ENCODE measurements at regions not wholly inside any gene's neighbourhood (a gene's known extent, or its start where the extent isn't known, plus 50 kb on each side); places are given as distances from the start of the nearest gene placed in this dataset.

- no peak for DNase-seq (ENCODE audit: low read depth, low spot score)
These were observed 155.3 kb downstream of the MRM1 start for GRCh38 chr17:36756695-36757094.

GRCh38 chr17:36760425-36760824, 159.0 kb downstream of the MRM1 start:
- no peak for DNase-seq (ENCODE audit: low read depth, low spot score)

- DNase-seq (ENCODE audit: low read depth, low spot score), result no peak
These were observed 160.0 kb downstream of the MRM1 start for GRCh38 chr17:36761203-36761950.

GRCh38 chr17:36765436-36766043, 164.2 kb downstream of the MRM1 start:
- DNase-seq (ENCODE audit: low read depth, low spot score), result no peak

GRCh38 chr17:36768394-36768793, 167.0 kb downstream of the MRM1 start:
- DNase-seq (ENCODE audit: low read depth, low spot score), result no peak

- no peak for DNase-seq (ENCODE audit: low read depth, low spot score)
These were observed 164.2 kb upstream of the LHX1 start for GRCh38 chr17:36773039-36773438.

GRCh38 chr17:36777118-36777517, 160.2 kb upstream of the LHX1 start:
- no peak for DNase-seq (ENCODE audit: low read depth, low spot score)

- no peak for DNase-seq (ENCODE audit: low read depth, low spot score)
These were observed 158.8 kb upstream of the LHX1 start for GRCh38 chr17:36778448-36778847.

GRCh38 chr17:36779550-36779949, 157.7 kb upstream of the LHX1 start:
- no peak for DNase-seq (ENCODE audit: low read depth, low spot score)

- DNase-seq (ENCODE audit: low read depth, low spot score), result no peak
These were observed 152.6 kb upstream of the LHX1 start for GRCh38 chr17:36784633-36785032.

GRCh38 chr17:36786867-36787266, 150.4 kb upstream of the LHX1 start:
- no peak for DNase-seq (ENCODE audit: low read depth, low spot score)

- DNase-seq (ENCODE audit: low read depth, low spot score), result no peak
These were observed 145.9 kb upstream of the LHX1 start for GRCh38 chr17:36791150-36791941.

- no peak for DNase-seq (ENCODE audit: low read depth, low spot score)
These were observed 145.3 kb upstream of the LHX1 start for GRCh38 chr17:36791942-36792475.

- no peak for DNase-seq (ENCODE audit: low read depth, low spot score)
These were observed 144.4 kb upstream of the LHX1 start for GRCh38 chr17:36792849-36793248.

GRCh38 chr17:36793976-36794375, 143.3 kb upstream of the LHX1 start:
- DNase-seq (ENCODE audit: low read depth, low spot score), result no peak

- DNase-seq (ENCODE audit: low read depth, low spot score), result no peak
These were observed 129.6 kb upstream of the LHX1 start for GRCh38 chr17:36807496-36808179.

- DNase-seq (ENCODE audit: low read depth, low spot score), result no peak
These were observed 129.1 kb upstream of the LHX1 start for GRCh38 chr17:36808180-36808661.

- DNase-seq (ENCODE audit: low read depth, low spot score), result no peak
These were observed 124.5 kb upstream of the LHX1 start for GRCh38 chr17:36812762-36813161.

- DNase-seq (ENCODE audit: low read depth, low spot score), result no peak
These were observed 123.9 kb upstream of the LHX1 start for GRCh38 chr17:36813357-36813756.

GRCh38 chr17:36813957-36814563, 123.2 kb upstream of the LHX1 start:
- DNase-seq (ENCODE audit: low read depth, low spot score), result no peak

GRCh38 chr17:36814958-36815357, 122.3 kb upstream of the LHX1 start:
- no peak for DNase-seq (ENCODE audit: low read depth, low spot score)

All from activated naive CD8-positive, alpha-beta T cell treated with anti-CD3 and anti-CD28 coated beads, Interleukin-2, amount 50 U/mL, for 16 hours (primary cell).